GM18858 (cell line): ENCODE measurements at regions not wholly inside any gene's neighbourhood (a gene's known extent, or its start where the extent isn't known, plus 50 kb on each side); places are given as distances from the start of the nearest gene placed in this dataset.
A peak's percentile ranks its signal among the peaks of the same experiment; 100 is the strongest.

ENCODE experiments used
- ATAC-seq: cut with Tn5 transposase; IDR thresholded peaks from one replicate; pipeline ENCODE4 v1.9.1; 2021; ENCODE audit not compliant: unreplicated experiment

- ATAC-seq = no peak
Observed at GRCh38 chr4:182014164-182014563, 229.0 kb upstream of the TENM3 start.

GRCh38 chr4:182015014-182015413 lies 228.2 kb upstream of the TENM3 start:
- ATAC-seq = no peak

GRCh38 chr4:182015893-182016292 lies 227.3 kb upstream of the TENM3 start:
- no peak for ATAC-seq

GRCh38 chr4:182017038-182017437 lies 226.2 kb upstream of the TENM3 start:
- no peak for ATAC-seq

GRCh38 chr4:182018691-182019090 lies 224.5 kb upstream of the TENM3 start:
- ATAC-seq = no peak

- peak; percentile 92 for ATAC-seq
Observed at GRCh38 chr4:182019148-182019652, 224.0 kb upstream of the TENM3 start.

- ATAC-seq = no peak
Observed at GRCh38 chr4:182022909-182023308, 220.3 kb upstream of the TENM3 start.

- no peak for ATAC-seq
Observed at GRCh38 chr4:182023469-182023868, 219.7 kb upstream of the TENM3 start.

GRCh38 chr4:182042945-182043344 lies 200.3 kb upstream of the TENM3 start:
- no peak for ATAC-seq

- ATAC-seq = no peak
Observed at GRCh38 chr4:182048871-182049270, 194.3 kb upstream of the TENM3 start.

- no peak for ATAC-seq
Observed at GRCh38 chr4:182056866-182057265, 186.3 kb upstream of the TENM3 start.

GRCh38 chr4:182062458-182062857 lies 180.7 kb upstream of the TENM3 start:
- no peak for ATAC-seq

- ATAC-seq = no peak
Observed at GRCh38 chr4:182062936-182063335, 180.3 kb upstream of the TENM3 start.

- no peak for ATAC-seq
Observed at GRCh38 chr4:182063651-182064050, 179.6 kb upstream of the TENM3 start.

- ATAC-seq = no peak
Observed at GRCh38 chr4:182065255-182065654, 177.9 kb upstream of the TENM3 start.

GRCh38 chr4:182066037-182066436 lies 177.2 kb upstream of the TENM3 start:
- no peak for ATAC-seq

GRCh38 chr4:182067828-182068227 lies 175.4 kb upstream of the TENM3 start:
- no peak for ATAC-seq

- ATAC-seq = no peak
Observed at GRCh38 chr4:182068920-182069319, 174.3 kb upstream of the TENM3 start.

- ATAC-seq = no peak
Observed at GRCh38 chr4:182073278-182073677, 169.9 kb upstream of the TENM3 start.

- ATAC-seq = no peak
Observed at GRCh38 chr4:182074139-182074538, 169.1 kb upstream of the TENM3 start.

- ATAC-seq = no peak
Observed at GRCh38 chr4:182074810-182075209, 168.4 kb upstream of the TENM3 start.

- ATAC-seq = no peak
Observed at GRCh38 chr4:182082910-182083309, 160.3 kb upstream of the TENM3 start.

GRCh38 chr4:182083671-182084410 lies 159.4 kb upstream of the TENM3 start:
- no peak for ATAC-seq
